PC-3 (cell line): ENCODE measurements at regions not wholly inside any gene's neighbourhood (a gene's known extent, or its start where the extent isn't known, plus 50 kb on each side); places are given as distances from the start of the nearest gene placed in this dataset.

ENCODE experiments used
- ATAC-seq: fragments of 200-7000 bp; cut with Tn5 transposase; 2 replicates; pipeline ENCODE4 v1.9.1; 2020; ENCODE audit warnings: mild to moderate bottlenecking, moderate library complexity
- BruUV-seq: library from RNA; stranded (reverse); fragments of 400-500 nt; replicated peaks from 2 replicates; lab custom pipeline; 2021; lab: Mats Ljungman, UMichigan
- CTCF ChIA-PET: fragments of 300-600 bp; sonication (Branson Sonifier 250); formaldehyde crosslinking; loops from one replicate; lab custom pipeline; 2022; ENCODE audit warnings: antibody characterized with exemption; lab: Charles Lee
- POLR2A ChIA-PET: fragments of 300-600 bp; sonication (Branson Sonifier 250); formaldehyde crosslinking; loops from one replicate; lab custom pipeline; 2022; ENCODE audit warnings: antibody characterized with exemption; ENCODE audit not compliant: unreplicated experiment; lab: Charles Lee
- DNase-seq: peaks from one replicate; pipeline ENCODE4 v3.0.0-alpha.2; 2015
- H2AFZ ChIP-seq: fragments of 300-600 bp; sonication (generic); 2 replicates; pipeline ENCODE4 v1.6.0; 2016; ENCODE audit warnings: antibody characterized with exemption, low read length
- H3F3A ChIP-seq: fragments of 300-600 bp; sonication (generic); one replicate; pipeline ENCODE4 v1.6.0; 2017; ENCODE audit warnings: antibody characterized with exemption, low read length, control low read depth, mild to moderate bottlenecking; ENCODE audit not compliant: unreplicated experiment
- H3K27ac ChIP-seq: fragments of 300-600 bp; sonication (generic); 2 replicates; pipeline ENCODE4 v1.5.1; 2016; ENCODE audit warnings: mild to moderate bottlenecking, low read length
- H3K27me3 ChIP-seq: fragments of 300-600 bp; sonication (generic); 2 replicates; pipeline ENCODE4 v1.6.1; 2016; ENCODE audit warnings: low read length, mixed read lengths
- H3K36me3 ChIP-seq: fragments of 300-600 bp; sonication (generic); 2 replicates; pipeline ENCODE4 v1.6.1; 2016; ENCODE audit warnings: low read depth, mixed run types, low read length, mixed read lengths
- H3K4me1 ChIP-seq: fragments of 300-600 bp; sonication (generic); 2 replicates; pipeline ENCODE4 v1.5.1; 2016; ENCODE audit warnings: low read length; ENCODE audit not compliant: insufficient read depth
- H3K4me2 ChIP-seq: fragments of 300-600 bp; sonication (generic); 2 replicates; pipeline ENCODE4 v1.6.0; 2016; ENCODE audit warnings: low read length
- H3K4me3 ChIP-seq: fragments of 300-600 bp; sonication (generic); 2 replicates; pipeline ENCODE4 v1.5.1; 2016; ENCODE audit warnings: mild to moderate bottlenecking, low read length, mixed read lengths
- H3K79me2 ChIP-seq: fragments of 300-600 bp; sonication (generic); 2 replicates; pipeline ENCODE4 v1.6.1; 2017; ENCODE audit warnings: low read length, mixed read lengths
- H3K9ac ChIP-seq: fragments of 300-600 bp; sonication (generic); 2 replicates; pipeline ENCODE4 v1.6.0; 2016; ENCODE audit warnings: mild to moderate bottlenecking, low read length
- H3K9me2 ChIP-seq: fragments of 300-600 bp; sonication (generic); replicated peaks from 2 replicates; pipeline ENCODE4 v1.6.1; 2016; ENCODE audit warnings: mixed run types, low read length, mixed read lengths
- H3K9me3 ChIP-seq: fragments of 300-600 bp; sonication (generic); 2 replicates; pipeline ENCODE4 v1.6.1; 2016; ENCODE audit warnings: low read length, mixed read lengths
- H4K20me1 ChIP-seq: fragments of 300-600 bp; sonication (generic); 2 replicates; pipeline ENCODE4 v1.6.1; 2016; ENCODE audit warnings: low read length, mixed read lengths
- EZH2 ChIP-seq: fragments of 300-600 bp; sonication (generic); IDR thresholded peaks from one replicate; pipeline ENCODE4 v1.6.1; 2017; ENCODE audit warnings: antibody characterized with exemption, mild to moderate bottlenecking, low read length; ENCODE audit not compliant: unreplicated experiment
- EZH2phosphoT487 ChIP-seq: fragments of 300-600 bp; sonication (generic); IDR thresholded peaks from 2 replicates; pipeline ENCODE4 v1.6.1; 2018; ENCODE audit warnings: mild to moderate bottlenecking, antibody characterized with exemption, low read length, borderline replicate concordance
- intact Hi-C: fragments of 100-400 bp; cut with micrococcal nuclease; formaldehyde crosslinking; loops from 2 replicates; pipeline ENCODE4 v1.9.0; 2023
- TF ChIP-seq, protein P1 (sequence below): fragments of 300-600 bp; sonication (generic); conservative IDR thresholded peaks from 2 replicates; pipeline ENCODE4 v1.5.1; 2017; ENCODE audit warnings: antibody characterized with exemption, low read depth, mild to moderate bottlenecking, low read length

DNA sequence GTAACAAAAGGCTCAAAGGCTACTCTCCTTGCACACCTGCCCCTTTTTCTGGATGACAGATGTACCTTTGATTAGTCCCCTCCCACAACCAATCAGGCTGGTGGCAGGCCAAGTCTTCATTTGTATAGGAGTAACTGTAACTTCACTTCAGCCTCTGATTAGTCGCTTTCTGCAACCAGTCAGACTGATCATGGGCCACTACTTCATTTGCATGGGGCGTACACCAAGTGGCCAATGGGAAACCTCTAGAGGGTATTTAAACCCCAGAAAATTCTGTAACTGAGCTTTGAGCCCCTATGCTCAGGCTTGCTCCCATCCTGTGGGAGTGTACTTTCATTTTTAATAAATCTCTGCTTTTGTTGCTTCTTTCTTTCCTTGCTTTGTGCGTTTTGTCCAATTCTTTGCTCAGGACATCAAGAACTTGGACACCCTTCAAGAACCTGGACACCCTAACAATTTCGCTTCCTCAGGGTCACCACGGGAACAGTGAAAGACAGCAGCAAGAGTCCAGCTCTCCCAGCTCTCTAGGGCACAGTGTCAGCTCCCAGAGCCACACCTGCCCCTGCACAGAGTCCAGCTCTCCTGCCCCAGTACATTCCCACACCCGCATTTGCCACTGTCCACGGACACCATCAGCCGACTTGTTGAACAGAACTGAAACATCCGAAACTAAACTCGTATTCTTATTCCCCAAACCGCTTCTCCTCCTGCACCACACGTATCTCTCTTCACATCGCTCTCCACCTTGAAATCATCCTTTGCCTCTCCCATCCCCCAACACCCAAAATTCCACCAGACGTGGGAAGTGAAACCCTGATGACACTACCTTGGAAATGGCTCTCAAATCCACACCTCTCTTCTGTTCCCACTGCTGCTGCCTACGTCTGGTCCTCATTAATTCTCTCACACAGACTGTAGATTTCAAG is 53.4 kb downstream of the ABCC12 start:
- Histone ChIP-seq H2AFZ (no peak overlapping the region), H3K9me3 (no peaks in the 10 kb centered on the region), H3K4me1 (no peaks in the 10 kb centered on the region), H3F3A (no peaks in the 10 kb centered on the region), H3K4me2 (no peak overlapping the region), H3K27me3 (no peaks in the 10 kb centered on the region), H3K36me3 (no peaks in the 10 kb centered on the region), H3K9ac (no peak overlapping the region), H3K9me2 (no peaks in the 10 kb centered on the region), H3K27ac (no peak overlapping the region), H3K4me3 (no peak overlapping the region), H4K20me1 (no peaks in the 10 kb centered on the region), H3K79me2 (no peaks in the 10 kb centered on the region)
- no TSS peak for BruUV-seq
- DNase-seq (no peak), ATAC-seq (no peak)
- ChIA-PET POLR2A (no interaction called here), CTCF (interaction anchor here (0.5 kb wide), 1 partner anchor 62 kb away, joined by 3 read pairs; no protein-coding TSS in a partner anchor)
- intact Hi-C loops, result no loop called here
- TF ChIP-seq EZH2 (no peak), EZH2phosphoT487 (no peak)
- TF ChIP-seq, protein P1, sequence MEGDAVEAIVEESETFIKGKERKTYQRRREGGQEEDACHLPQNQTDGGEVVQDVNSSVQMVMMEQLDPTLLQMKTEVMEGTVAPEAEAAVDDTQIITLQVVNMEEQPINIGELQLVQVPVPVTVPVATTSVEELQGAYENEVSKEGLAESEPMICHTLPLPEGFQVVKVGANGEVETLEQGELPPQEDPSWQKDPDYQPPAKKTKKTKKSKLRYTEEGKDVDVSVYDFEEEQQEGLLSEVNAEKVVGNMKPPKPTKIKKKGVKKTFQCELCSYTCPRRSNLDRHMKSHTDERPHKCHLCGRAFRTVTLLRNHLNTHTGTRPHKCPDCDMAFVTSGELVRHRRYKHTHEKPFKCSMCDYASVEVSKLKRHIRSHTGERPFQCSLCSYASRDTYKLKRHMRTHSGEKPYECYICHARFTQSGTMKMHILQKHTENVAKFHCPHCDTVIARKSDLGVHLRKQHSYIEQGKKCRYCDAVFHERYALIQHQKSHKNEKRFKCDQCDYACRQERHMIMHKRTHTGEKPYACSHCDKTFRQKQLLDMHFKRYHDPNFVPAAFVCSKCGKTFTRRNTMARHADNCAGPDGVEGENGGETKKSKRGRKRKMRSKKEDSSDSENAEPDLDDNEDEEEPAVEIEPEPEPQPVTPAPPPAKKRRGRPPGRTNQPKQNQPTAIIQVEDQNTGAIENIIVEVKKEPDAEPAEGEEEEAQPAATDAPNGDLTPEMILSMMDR, result no peak

GRCh38 chr16:48101069-48101674 is 54.6 kb downstream of the ABCC12 start:
- no peak for DNase-seq
- Histone ChIP-seq H3K27ac (no peak overlapping the region), H4K20me1 (no peaks in the 10 kb centered on the region), H3K9ac (no peak overlapping the region), H3K79me2 (no peaks in the 10 kb centered on the region), H3K36me3 (no peaks in the 10 kb centered on the region), H3K9me2 (no peaks in the 10 kb centered on the region), H3K4me2 (no peak overlapping the region), H2AFZ (no peak overlapping the region), H3F3A (no peaks in the 10 kb centered on the region), H3K4me1 (no peaks in the 10 kb centered on the region), H3K4me3 (no peak overlapping the region), H3K27me3 (no peaks in the 10 kb centered on the region), H3K9me3 (no peaks in the 10 kb centered on the region)
- TF ChIP-seq, protein P1, result no peak
- TF ChIP-seq EZH2phosphoT487, result no peak
- no peak for TF ChIP-seq EZH2
- no TSS peak for BruUV-seq
- ATAC-seq, result no peak
- intact Hi-C loops, result no loop called here
- POLR2A ChIA-PET, result no interaction called here
- CTCF ChIA-PET, result no interaction called here

- Histone ChIP-seq H3K9me2 (no peaks in the 10 kb centered on the region), H3K27me3 (no peaks in the 10 kb centered on the region), H3K4me3 (no peak overlapping the region), H3K4me2 (no peak overlapping the region), H3K27ac (no peak overlapping the region), H3K9ac (no peak overlapping the region), H3K79me2 (no peaks in the 10 kb centered on the region), H3K9me3 (no peaks in the 10 kb centered on the region), H2AFZ (no peak overlapping the region), H3F3A (no peaks in the 10 kb centered on the region), H3K4me1 (no peaks in the 10 kb centered on the region), H3K36me3 (no peaks in the 10 kb centered on the region), H4K20me1 (no peaks in the 10 kb centered on the region)
- ChIA-PET POLR2A (no interaction called here), CTCF (no interaction called here)
- no peak for ATAC-seq
- DNase-seq, result peak; percentile 20
- TF ChIP-seq, protein P1, result no peak
- TF ChIP-seq EZH2 (no peak), EZH2phosphoT487 (no peak)
- no TSS peak for BruUV-seq
- intact Hi-C loops, result no loop called here
Measured at GRCh38 chr16:48099455-48099854, 56.3 kb downstream of the ABCC12 start.
